ENCODE measurements at regions not wholly inside any gene's neighbourhood (a gene's known extent, or its start where the extent isn't known, plus 50 kb on each side); places are given as distances from the start of the nearest gene placed in this dataset.

DNA sequence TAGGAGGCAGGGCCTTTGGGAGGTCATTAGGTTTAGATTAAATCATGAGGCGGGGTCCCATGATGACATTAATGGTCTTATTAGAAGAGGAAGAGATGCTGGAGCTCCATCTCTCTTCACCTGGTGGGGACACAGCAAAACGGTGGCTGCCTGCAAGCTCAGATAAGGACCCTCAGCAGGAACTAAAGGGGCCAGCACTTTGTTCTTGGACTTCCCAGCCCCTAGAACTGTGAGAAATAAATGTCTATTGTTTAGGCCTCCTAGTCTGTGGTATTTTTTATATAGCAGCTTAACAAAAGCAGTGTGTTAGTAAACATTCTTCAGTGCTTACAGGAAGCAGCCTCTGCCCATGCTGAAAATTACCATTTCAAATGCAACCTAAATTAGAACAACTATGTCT, 157.6 kb downstream of the FOXA2 start:
- no peak for TF ChIP-seq POU2F2 (IDR thresholded peaks at IDR 0.05; ENCODE audit: low read depth, low read length)
- TF ChIP-seq POLR2AphosphoS5 (IDR thresholded peaks at IDR 0.05; ENCODE audit: low read depth, low read length): no peak
- no peak for TF ChIP-seq SPI1 (IDR thresholded peaks at IDR 0.05; ENCODE audit: low read depth, low read length)
- no peak for TF ChIP-seq TAF1 (IDR thresholded peaks at IDR 0.05; ENCODE audit: low read depth, low read length)
- no peak for TF ChIP-seq POLR2A (IDR thresholded peaks at IDR 0.05; ENCODE audit: low read depth, low read length)
- TF ChIP-seq PAX5 (IDR thresholded peaks at IDR 0.05; ENCODE audit: insufficient read depth, low read length, severe bottlenecking): no peak

DNA sequence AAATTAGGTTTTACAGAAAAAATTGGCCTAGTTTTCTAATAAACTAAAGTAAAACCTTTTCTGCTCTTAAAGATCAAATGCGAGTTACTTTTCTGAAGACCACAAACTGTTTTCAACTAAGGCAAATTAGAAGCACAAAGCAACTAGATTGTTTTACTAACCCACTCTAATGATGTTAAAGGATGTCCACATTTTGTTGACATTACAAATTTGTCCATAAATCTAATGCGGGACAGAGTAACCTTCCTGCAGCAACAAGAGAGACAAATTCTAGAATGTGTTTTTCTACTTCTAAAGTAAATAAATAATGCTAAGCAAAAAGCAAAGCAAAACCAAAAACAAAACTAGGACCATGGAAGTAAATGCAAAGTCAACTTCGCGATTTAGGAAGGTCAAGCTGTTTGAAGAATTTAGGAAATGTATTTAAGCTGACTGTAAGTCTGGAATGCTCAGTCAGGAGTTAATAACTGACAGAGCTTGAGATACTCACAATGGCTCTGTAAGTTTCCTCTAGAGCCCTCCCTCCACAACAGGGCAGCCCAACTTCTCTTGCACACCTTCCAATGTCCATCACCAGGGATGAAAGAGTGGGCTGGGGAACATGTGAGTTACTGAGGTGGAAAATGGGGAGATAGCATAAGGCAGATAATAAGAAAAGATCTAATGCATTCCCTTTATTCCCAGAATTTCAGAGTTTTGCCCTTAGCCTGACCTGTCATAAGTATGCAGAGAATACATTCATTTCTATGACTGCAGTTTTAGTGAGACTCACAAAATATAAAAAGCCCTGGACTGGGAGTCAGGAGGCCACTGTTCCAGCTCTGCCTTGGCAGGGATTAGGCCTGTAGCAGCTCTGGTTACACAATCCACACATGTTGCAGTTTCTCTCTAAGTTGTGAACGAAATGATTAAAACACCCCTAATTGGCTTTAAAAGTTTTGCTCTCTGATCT, 158.8 kb downstream of the FOXA2 start:
- TF ChIP-seq SPI1 (IDR thresholded peaks at IDR 0.05; ENCODE audit: low read depth, low read length) (no peak), POLR2A (IDR thresholded peaks at IDR 0.05; ENCODE audit: low read depth, low read length) (no peak), POU2F2 (IDR thresholded peaks at IDR 0.05; ENCODE audit: low read depth, low read length) (no peak), PAX5 (IDR thresholded peaks at IDR 0.05; ENCODE audit: insufficient read depth, low read length, severe bottlenecking) (no peak)
- no peak for FAIRE-seq
- no peak for DNase-seq (ENCODE audit: insufficient read length, low spot score)

More for the DNA sequence above, 157.6 kb downstream of the FOXA2 start:
- FAIRE-seq (no peak), DNase-seq (ENCODE audit: insufficient read length, low spot score) (no peak)

GRCh38 chr20:22423190-22423832, 161.1 kb downstream of the FOXA2 start:
- FAIRE-seq (no peak), DNase-seq (ENCODE audit: insufficient read length, low spot score) (no peak)
- no peak for TF ChIP-seq POLR2AphosphoS5 (IDR thresholded peaks at IDR 0.05; ENCODE audit: low read depth, low read length)
- no peak for TF ChIP-seq SPI1 (IDR thresholded peaks at IDR 0.05; ENCODE audit: low read depth, low read length)
- no peak for TF ChIP-seq PAX5 (IDR thresholded peaks at IDR 0.05; ENCODE audit: insufficient read depth, low read length, severe bottlenecking)
- no peak for TF ChIP-seq TAF1 (IDR thresholded peaks at IDR 0.05; ENCODE audit: low read depth, low read length)
- no peak for TF ChIP-seq POU2F2 (IDR thresholded peaks at IDR 0.05; ENCODE audit: low read depth, low read length)
- TF ChIP-seq POLR2A (IDR thresholded peaks at IDR 0.05; ENCODE audit: low read depth, low read length): no peak

GRCh38 chr20:22420116-22420598, 164.2 kb downstream of the FOXA2 start:
- DNase-seq (ENCODE audit: insufficient read length, low spot score): no peak
- TF ChIP-seq SPI1 (IDR thresholded peaks at IDR 0.05; ENCODE audit: low read depth, low read length): no peak
- TF ChIP-seq PAX5 (IDR thresholded peaks at IDR 0.05; ENCODE audit: insufficient read depth, low read length, severe bottlenecking): no peak
- TF ChIP-seq POLR2A (IDR thresholded peaks at IDR 0.05; ENCODE audit: low read depth, low read length): no peak
- TF ChIP-seq POU2F2 (IDR thresholded peaks at IDR 0.05; ENCODE audit: low read depth, low read length): no peak
- no peak for TF ChIP-seq TAF1 (IDR thresholded peaks at IDR 0.05; ENCODE audit: low read depth, low read length)
- no peak for TF ChIP-seq POLR2AphosphoS5 (IDR thresholded peaks at IDR 0.05; ENCODE audit: low read depth, low read length)
- FAIRE-seq: no peak

- FAIRE-seq (no peak), DNase-seq (ENCODE audit: insufficient read length, low spot score) (no peak)
- TF ChIP-seq TAF1 (IDR thresholded peaks at IDR 0.05; ENCODE audit: low read depth, low read length) (no peak), PAX5 (IDR thresholded peaks at IDR 0.05; ENCODE audit: insufficient read depth, low read length, severe bottlenecking) (no peak), POU2F2 (IDR thresholded peaks at IDR 0.05; ENCODE audit: low read depth, low read length) (no peak), SPI1 (IDR thresholded peaks at IDR 0.05; ENCODE audit: low read depth, low read length) (no peak), POLR2A (IDR thresholded peaks at IDR 0.05; ENCODE audit: low read depth, low read length) (no peak), POLR2AphosphoS5 (IDR thresholded peaks at IDR 0.05; ENCODE audit: low read depth, low read length) (no peak)
Measured at GRCh38 chr20:22418738-22419137, 165.6 kb downstream of the FOXA2 start.

DNA sequence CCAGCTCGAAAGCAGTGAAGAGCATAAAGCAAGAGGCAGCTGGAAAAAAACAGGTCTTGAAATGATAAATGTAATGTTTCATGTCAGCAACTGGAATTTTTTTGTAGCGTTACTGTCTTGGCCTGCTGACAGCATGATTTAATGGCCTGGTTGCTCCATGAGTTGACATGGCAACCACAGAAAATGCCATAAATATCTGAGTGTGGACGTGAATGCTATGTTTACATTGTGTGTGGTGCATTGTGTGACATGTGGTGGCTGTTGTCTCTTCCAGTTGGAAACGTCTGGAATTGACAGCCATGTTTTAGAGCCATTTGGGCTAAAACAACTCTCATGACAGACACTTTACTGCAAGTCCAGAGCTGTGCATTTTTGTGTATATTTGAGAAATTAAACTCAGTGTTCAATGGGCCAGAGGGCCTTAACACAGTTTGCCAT, 170.0 kb downstream of the FOXA2 start:
- FAIRE-seq: no peak

GRCh38 chr20:22412977-22413868, 171.1 kb downstream of the FOXA2 start:
- no peak for FAIRE-seq
- TF ChIP-seq POLR2A (IDR thresholded peaks at IDR 0.05; ENCODE audit: low read depth, low read length) (no peak), TAF1 (IDR thresholded peaks at IDR 0.05; ENCODE audit: low read depth, low read length) (no peak), POLR2AphosphoS5 (IDR thresholded peaks at IDR 0.05; ENCODE audit: low read depth, low read length) (no peak), SPI1 (IDR thresholded peaks at IDR 0.05; ENCODE audit: low read depth, low read length) (no peak), POU2F2 (IDR thresholded peaks at IDR 0.05; ENCODE audit: low read depth, low read length) (no peak), PAX5 (IDR thresholded peaks at IDR 0.05; ENCODE audit: insufficient read depth, low read length, severe bottlenecking) (no peak)
- no peak for DNase-seq (ENCODE audit: insufficient read length, low spot score)

More for the DNA sequence above, 170.0 kb downstream of the FOXA2 start:
- DNase-seq (ENCODE audit: insufficient read length, low spot score): no peak
- TF ChIP-seq POU2F2 (IDR thresholded peaks at IDR 0.05; ENCODE audit: low read depth, low read length): no peak
- TF ChIP-seq SPI1 (IDR thresholded peaks at IDR 0.05; ENCODE audit: low read depth, low read length): no peak
- TF ChIP-seq POLR2A (IDR thresholded peaks at IDR 0.05; ENCODE audit: low read depth, low read length): no peak
- no peak for TF ChIP-seq POLR2AphosphoS5 (IDR thresholded peaks at IDR 0.05; ENCODE audit: low read depth, low read length)
- TF ChIP-seq TAF1 (IDR thresholded peaks at IDR 0.05; ENCODE audit: low read depth, low read length): no peak
- TF ChIP-seq PAX5 (IDR thresholded peaks at IDR 0.05; ENCODE audit: insufficient read depth, low read length, severe bottlenecking): no peak

DNA sequence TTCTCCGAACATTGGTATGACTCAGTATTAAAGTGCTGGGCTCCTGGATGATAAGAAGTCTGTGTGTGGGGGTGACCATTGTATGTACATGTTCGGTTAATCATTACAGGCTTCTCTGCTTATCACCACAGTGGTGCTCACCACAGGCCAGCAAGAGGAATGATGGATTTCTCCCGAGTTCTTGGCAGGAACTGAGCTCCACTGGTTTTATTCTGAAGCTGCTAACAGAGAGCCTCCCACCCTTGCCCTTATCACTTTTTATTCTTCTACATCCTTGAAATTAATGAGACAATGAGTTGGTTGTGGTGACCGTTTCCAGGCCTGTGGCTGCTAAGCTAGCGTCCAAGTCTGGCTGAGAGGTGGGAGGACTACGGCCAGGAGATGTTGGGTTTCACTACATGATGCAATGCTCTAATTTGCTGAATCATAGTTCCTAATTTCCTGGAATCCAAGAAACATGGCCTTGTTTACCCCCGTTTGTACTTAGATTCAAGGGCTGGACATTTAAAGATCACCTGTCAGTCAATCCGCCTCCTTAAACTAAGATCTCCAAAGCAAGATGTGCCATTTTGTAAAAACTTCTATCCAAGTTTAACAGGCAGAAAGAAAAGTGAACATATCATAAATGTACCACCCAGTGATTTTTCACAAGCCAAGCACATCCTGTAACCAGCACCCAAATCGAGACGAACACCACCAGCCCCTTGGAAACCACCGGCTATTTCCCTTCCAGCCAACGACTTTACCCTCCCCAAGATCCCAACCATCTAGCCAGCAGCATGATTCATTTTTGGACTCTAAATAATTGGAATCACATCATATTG, 172.5 kb downstream of the FOXA2 start:
- no peak for DNase-seq (ENCODE audit: insufficient read length, low spot score)
- TF ChIP-seq TAF1 (IDR thresholded peaks at IDR 0.05; ENCODE audit: low read depth, low read length) (no peak), POLR2A (IDR thresholded peaks at IDR 0.05; ENCODE audit: low read depth, low read length) (no peak), POLR2AphosphoS5 (IDR thresholded peaks at IDR 0.05; ENCODE audit: low read depth, low read length) (no peak), POU2F2 (IDR thresholded peaks at IDR 0.05; ENCODE audit: low read depth, low read length) (no peak), SPI1 (IDR thresholded peaks at IDR 0.05; ENCODE audit: low read depth, low read length) (no peak), PAX5 (IDR thresholded peaks at IDR 0.05; ENCODE audit: insufficient read depth, low read length, severe bottlenecking) (no peak)
- FAIRE-seq: no peak
